ENCODE measurements at regions not wholly inside any gene's neighbourhood (a gene's known extent, or its start where the extent isn't known, plus 50 kb on each side); places are given as distances from the start of the nearest gene placed in this dataset.
A peak's percentile ranks its signal among the peaks of the same experiment; 100 is the strongest.
"Not testable (repeated sequence)": the region's sequence is repeated elsewhere in the genome, so short reads cannot be mapped to it uniquely, and the experiment has no call there.

DNA sequence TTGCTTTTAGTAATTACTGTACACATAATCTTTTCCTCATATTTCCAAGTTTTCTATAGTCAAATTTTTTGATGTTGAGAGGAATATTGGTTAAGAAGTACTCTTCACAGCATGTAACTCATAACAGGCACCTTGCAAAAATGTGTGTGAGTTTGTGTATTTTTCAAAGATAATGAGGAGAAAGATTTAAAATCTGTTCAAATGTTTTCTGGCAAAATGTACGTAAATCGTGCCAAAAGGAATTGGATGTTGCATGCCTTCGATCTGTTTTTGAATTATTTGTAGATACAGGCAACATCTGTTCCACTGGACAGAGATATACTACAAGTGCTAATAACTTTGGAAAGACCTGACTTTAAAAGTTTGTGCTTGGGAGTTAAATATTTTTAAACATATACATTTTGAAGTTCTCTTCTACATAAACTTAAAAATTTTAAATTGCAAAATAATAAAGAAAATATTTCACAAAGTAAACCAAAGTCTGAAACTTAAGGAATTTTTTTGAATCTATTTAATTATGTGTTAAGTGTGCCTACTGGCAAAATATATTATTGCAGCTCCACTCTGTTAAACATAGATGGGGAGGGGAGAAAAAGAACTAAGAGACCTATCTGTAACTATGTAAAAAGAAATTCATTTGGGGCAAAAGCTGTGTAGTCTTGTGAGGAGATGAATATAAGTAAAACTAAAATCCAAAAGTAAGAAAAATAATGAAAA, 133.5 kb upstream of the UBE2E3 start:
- in situ Hi-C loops (cut with HindIII; ENCODE audit: low sequenced_read_pairs) = no loop called here
- DNase-seq (ENCODE audit: low spot score) = no peak

DNA sequence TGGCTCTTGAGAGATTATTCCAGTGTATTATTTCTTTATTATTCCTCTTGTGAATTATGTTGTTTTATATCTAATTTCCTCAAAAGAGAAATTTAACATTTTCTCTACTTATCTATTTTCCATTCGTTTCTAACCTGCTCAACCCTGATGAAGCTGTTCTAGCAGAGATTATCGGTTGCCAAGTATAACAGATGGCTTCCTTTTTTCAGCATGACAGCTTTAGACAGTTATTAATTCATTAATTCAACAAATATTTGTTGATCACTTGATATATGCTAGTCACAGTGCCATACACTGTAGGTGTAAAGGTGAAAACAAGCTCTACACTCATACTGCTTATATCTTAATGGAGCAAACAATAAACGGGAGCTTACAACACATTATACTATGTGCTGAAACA, 137.9 kb upstream of the UBE2E3 start:
- in situ Hi-C loops (cut with HindIII; ENCODE audit: low sequenced_read_pairs) = no loop called here
- DNase-seq (ENCODE audit: low spot score) = peak; percentile 29

GRCh38 chr2:180840641-180841040, 139.8 kb upstream of the UBE2E3 start:
- no peak for DNase-seq (ENCODE audit: low spot score)

GRCh38 chr2:180829836-180830235, 150.6 kb upstream of the UBE2E3 start:
- no peak for DNase-seq (ENCODE audit: low spot score)
- in situ Hi-C loops (cut with HindIII; ENCODE audit: low sequenced_read_pairs) = no loop called here

More at GRCh38 chr2:180840641-180841040, 139.8 kb upstream of the UBE2E3 start:
- in situ Hi-C loops (cut with HindIII; ENCODE audit: low sequenced_read_pairs) = no loop called here

DNA sequence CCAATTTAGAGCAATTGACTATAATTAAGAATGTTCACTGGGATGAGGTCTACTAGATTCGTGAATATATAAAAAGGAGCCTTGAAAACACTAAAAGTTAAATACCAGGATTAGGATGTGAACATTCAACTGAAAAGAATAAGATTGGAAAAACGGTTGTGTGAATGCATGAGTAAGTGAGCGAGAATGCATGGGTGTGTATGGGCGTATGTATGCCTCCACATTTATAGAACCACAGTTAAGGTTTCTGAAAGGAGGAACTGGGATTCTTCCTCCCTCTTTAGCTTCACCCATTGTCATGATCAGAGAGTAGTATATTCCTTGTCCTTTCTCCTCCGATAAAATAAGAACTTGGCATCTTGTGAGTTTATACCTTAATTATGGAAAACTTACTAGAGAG, 151.1 kb upstream of the UBE2E3 start:
- DNase-seq (ENCODE audit: low spot score) = no peak
- in situ Hi-C loops (cut with HindIII; ENCODE audit: low sequenced_read_pairs) = no loop called here

- DNase-seq (ENCODE audit: low spot score) = no peak
- in situ Hi-C loops (cut with HindIII; ENCODE audit: low sequenced_read_pairs) = no loop called here
These were observed 151.6 kb upstream of the UBE2E3 start for GRCh38 chr2:180828756-180829155.

GRCh38 chr2:180823546-180824141, 156.8 kb upstream of the UBE2E3 start:
- in situ Hi-C loops (cut with HindIII; ENCODE audit: low sequenced_read_pairs) = no loop called here
- no peak for DNase-seq (ENCODE audit: low spot score)

DNA sequence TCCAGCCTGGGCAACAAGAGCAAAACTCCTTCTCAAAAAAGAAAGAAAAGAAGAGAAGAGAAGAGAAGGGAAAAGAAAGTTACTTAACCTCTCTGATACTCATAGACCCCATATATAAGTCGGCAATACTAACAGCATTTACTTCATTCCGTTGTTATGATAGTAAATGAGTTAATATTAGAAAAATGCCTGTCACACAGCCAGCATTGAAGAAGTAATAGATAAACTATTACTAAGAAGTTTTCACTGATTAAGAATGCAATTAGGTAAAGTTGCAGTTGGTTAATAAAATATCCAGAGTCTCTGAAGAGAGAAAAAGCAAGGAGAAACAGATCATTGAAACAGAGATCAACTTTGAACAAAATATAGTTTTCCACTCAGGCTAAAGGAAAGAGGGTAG, 161.3 kb upstream of the UBE2E3 start:
- in situ Hi-C loops (cut with HindIII; ENCODE audit: low sequenced_read_pairs) = no loop called here

GRCh38 chr2:180818700-180819099, 161.7 kb upstream of the UBE2E3 start:
- DNase-seq (ENCODE audit: low spot score); in situ Hi-C loops (cut with HindIII; ENCODE audit: low sequenced_read_pairs): not testable (repeated sequence)

More for the DNA sequence above, 161.3 kb upstream of the UBE2E3 start:
- DNase-seq (ENCODE audit: low spot score) = no peak

DNA sequence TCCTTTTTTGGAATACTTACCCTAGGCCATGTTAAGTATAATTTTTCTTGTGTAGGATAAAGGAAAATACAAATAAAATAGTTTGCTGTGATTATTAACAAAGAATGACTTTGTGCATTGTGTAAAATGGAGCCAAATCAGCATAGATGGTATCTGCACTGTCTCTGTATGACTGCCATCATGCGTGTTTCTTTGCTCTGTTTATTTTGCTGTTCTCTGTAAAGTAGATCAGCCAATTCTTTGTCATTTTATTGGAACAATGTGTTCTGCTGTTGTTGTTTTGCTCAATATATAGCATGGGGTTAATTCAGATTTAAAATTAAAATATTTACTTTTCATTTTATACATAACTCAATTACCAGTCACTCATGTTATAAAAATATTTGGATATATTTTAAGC, 181.3 kb upstream of the UBE2E3 start:
- no peak for DNase-seq (ENCODE audit: low spot score)
- in situ Hi-C loops (cut with HindIII; ENCODE audit: low sequenced_read_pairs) = no loop called here

DNA sequence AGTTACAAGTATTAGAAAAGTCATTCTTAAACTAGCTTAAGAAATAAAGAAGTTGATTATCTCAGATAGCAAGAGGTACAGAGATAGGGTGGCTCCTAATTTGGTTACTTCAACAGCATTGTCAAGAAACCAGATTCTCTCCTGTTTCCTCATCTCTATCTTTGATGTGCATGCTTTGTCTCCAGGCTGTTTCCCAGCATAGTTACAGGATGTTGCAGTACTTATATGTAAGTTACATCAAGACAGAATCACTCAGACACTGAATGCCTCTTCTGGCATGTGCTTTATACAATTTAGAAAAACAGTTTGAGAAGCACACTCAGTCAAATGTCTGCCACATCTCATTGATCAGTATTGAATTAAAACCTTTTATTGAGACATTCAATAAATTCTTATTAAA, 189.5 kb upstream of the UBE2E3 start:
- in situ Hi-C loops (cut with HindIII; ENCODE audit: low sequenced_read_pairs) = no loop called here
- DNase-seq (ENCODE audit: low spot score) = no peak

- in situ Hi-C loops (cut with HindIII; ENCODE audit: low sequenced_read_pairs) = no loop called here
- no peak for DNase-seq (ENCODE audit: low spot score)
These were observed 193.1 kb upstream of the UBE2E3 start for GRCh38 chr2:180787330-180787729.

GRCh38 chr2:180781276-180781675, 199.1 kb upstream of the UBE2E3 start:
- DNase-seq (ENCODE audit: low spot score) = no peak
- in situ Hi-C loops (cut with HindIII; ENCODE audit: low sequenced_read_pairs) = no loop called here

DNA sequence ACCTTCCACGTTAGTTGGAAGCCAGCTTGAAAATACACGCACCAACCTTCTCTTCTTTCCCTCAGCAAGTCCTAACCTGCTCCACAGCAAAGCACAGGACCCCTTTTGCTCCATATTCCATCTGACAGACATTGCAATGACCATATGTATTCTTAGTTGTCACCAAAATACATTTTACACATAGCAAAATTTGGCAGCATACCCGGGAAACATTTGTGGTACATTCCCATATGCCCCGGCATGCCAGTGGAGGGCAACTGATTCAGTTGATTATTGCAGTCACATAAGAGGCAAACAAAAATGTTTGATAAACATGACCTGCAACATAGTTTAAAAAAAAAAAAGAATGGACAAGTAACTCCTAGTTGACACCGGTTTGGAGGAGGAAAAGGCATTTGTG, 202.1 kb upstream of the UBE2E3 start:
- DNase-seq (ENCODE audit: low spot score) = no peak
- in situ Hi-C loops (cut with HindIII; ENCODE audit: low sequenced_read_pairs) = no loop called here

DNA sequence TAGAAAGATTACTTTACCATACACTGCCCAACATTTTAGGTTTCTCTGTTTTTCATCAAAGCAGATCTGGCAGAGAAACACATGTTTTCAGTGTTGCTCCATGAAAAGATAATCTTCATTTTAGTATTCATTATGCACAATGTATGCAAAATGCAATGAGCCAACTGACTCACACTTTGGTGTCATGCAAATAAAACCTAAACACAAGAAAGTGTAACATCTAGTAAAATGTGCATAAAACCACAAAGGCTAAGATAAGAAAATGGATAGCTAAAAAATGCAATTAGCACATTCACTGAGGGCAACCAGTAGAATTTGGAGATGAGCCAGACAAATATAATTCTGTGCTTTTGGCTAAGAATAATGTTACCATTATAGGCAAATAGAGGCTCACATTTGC, 203.5 kb upstream of the UBE2E3 start:
- in situ Hi-C loops (cut with HindIII; ENCODE audit: low sequenced_read_pairs) = no loop called here
- DNase-seq (ENCODE audit: low spot score) = no peak

GRCh38 chr2:180775711-180776110, 204.7 kb upstream of the UBE2E3 start:
- no peak for DNase-seq (ENCODE audit: low spot score)
- in situ Hi-C loops (cut with HindIII; ENCODE audit: low sequenced_read_pairs) = no loop called here

DNA sequence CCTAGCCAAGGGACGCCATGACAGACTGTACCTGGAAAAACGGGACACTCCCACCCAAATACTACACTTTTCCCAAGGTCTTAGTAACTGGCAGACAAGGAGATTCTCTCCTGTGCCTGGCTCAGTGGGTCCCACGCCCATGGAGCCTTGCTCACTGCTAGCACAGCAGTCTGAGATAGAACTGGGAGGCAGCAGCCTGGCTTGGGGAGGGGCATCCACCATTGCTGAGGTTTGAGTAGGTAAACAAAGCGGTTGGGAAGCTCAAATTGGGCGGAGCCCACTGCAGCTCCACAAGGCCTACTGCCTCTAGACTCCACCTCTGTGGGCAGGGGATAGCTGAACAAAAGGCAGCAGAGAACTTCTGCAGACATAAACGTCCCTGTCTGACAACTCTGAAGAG, 215.1 kb upstream of the UBE2E3 start:
- DNase-seq (ENCODE audit: low spot score); in situ Hi-C loops (cut with HindIII; ENCODE audit: low sequenced_read_pairs): not testable (repeated sequence)

- in situ Hi-C loops (cut with HindIII; ENCODE audit: low sequenced_read_pairs) = no loop called here
- DNase-seq (ENCODE audit: low spot score) = no peak
These were observed 217.0 kb upstream of the UBE2E3 start for GRCh38 chr2:180763263-180763989.

GRCh38 chr2:180761224-180761623, 219.2 kb upstream of the UBE2E3 start:
- in situ Hi-C loops (cut with HindIII; ENCODE audit: low sequenced_read_pairs) = no loop called here
- DNase-seq (ENCODE audit: low spot score) = no peak

- in situ Hi-C loops (cut with HindIII; ENCODE audit: low sequenced_read_pairs) = no loop called here
- DNase-seq (ENCODE audit: low spot score) = no peak
These were observed 220.8 kb upstream of the UBE2E3 start for GRCh38 chr2:180759631-180760030.

All from G401 (cell line).